OCI-LY7 (cell line): ENCODE measurements at regions not wholly inside any gene's neighbourhood (a gene's known extent, or its start where the extent isn't known, plus 50 kb on each side); places are given as distances from the start of the nearest gene placed in this dataset.

ENCODE experiments used
- BruUV-seq: library from RNA; stranded (reverse); fragments of 400-500 nt; replicated peaks from 2 replicates; lab custom pipeline; 2021; lab: Mats Ljungman, UMichigan
- CTCF ChIA-PET: fragments of 300-600 bp; sonication (Branson Sonifier 250); formaldehyde crosslinking; loops from one replicate; lab custom pipeline; 2022; ENCODE audit warnings: antibody characterized with exemption; ENCODE audit not compliant: unreplicated experiment; lab: Charles Lee
- POLR2A ChIA-PET: fragments of 300-600 bp; sonication (Branson Sonifier 250); formaldehyde crosslinking; loops from one replicate; lab custom pipeline; 2022; ENCODE audit warnings: antibody characterized with exemption; lab: Charles Lee
- DNase-seq: peaks from one replicate; pipeline ENCODE4 v3.0.0-alpha.2; 2015; ENCODE audit warnings: low spot score
- H2AFZ ChIP-seq: fragments of 200-600 bp; sonication (generic), shearing (Covaris generic); 2 replicates; pipeline ENCODE4 v1.6.1; 2014; ENCODE audit warnings: mild to moderate bottlenecking, antibody characterized with exemption, low read length, moderate library complexity
- H3K27ac ChIP-seq: fragments of 200-600 bp; sonication (generic); 2 replicates; pipeline ENCODE4 v1.5.1; 2014; ENCODE audit warnings: mixed run types, low read depth, mild to moderate bottlenecking, moderate library complexity, low read length, inconsistent platforms; ENCODE audit not compliant: poor library complexity, severe bottlenecking
- H3K36me3 ChIP-seq: fragments of 200-600 bp; sonication (generic); 2 replicates; pipeline ENCODE4 v1.6.1; 2014; ENCODE audit warnings: mild to moderate bottlenecking, antibody characterized with exemption, low read length, moderate library complexity, mixed read lengths; ENCODE audit not compliant: insufficient read depth
- H3K4me1 ChIP-seq: fragments of 200-600 bp; sonication (generic); 2 replicates; pipeline ENCODE4 v1.5.1; 2014; ENCODE audit warnings: mild to moderate bottlenecking, low read length; ENCODE audit not compliant: insufficient read depth, poor library complexity, severe bottlenecking
- H3K4me2 ChIP-seq: fragments of 200-600 bp; sonication (generic); 2 replicates; pipeline ENCODE4 v1.6.1; 2014; ENCODE audit warnings: mild to moderate bottlenecking, low read length
- H3K4me3 ChIP-seq: fragments of 200-600 bp; sonication (generic); 2 replicates; pipeline ENCODE4 v1.5.1; 2014; ENCODE audit warnings: mild to moderate bottlenecking, low read depth, low read length; ENCODE audit not compliant: poor library complexity, severe bottlenecking
- H3K79me2 ChIP-seq: fragments of 200-600 bp; sonication (generic); 2 replicates; pipeline ENCODE4 v1.6.1; 2016; ENCODE audit warnings: low read depth, mild to moderate bottlenecking, low read length, moderate library complexity, mixed read lengths; ENCODE audit not compliant: insufficient read depth
- H3K9me2 ChIP-seq: fragments of 200-600 bp; sonication (generic); 2 replicates; pipeline ENCODE4 v1.6.1; 2016; ENCODE audit warnings: mild to moderate bottlenecking, low read length, mixed read lengths; ENCODE audit not compliant: insufficient read depth
- H3K9me3 ChIP-seq: fragments of 200-600 bp; sonication (generic); 2 replicates; pipeline ENCODE4 v1.6.1; 2014; ENCODE audit warnings: mild to moderate bottlenecking, mixed run types, low read length, mixed read lengths
- H4K20me1 ChIP-seq: fragments of 200-600 bp; sonication (generic); 2 replicates; pipeline ENCODE4 v1.6.1; 2014; ENCODE audit warnings: mild to moderate bottlenecking, antibody characterized with exemption, low read length, moderate library complexity, mixed read lengths; ENCODE audit not compliant: insufficient read depth
- CTCF ChIP-seq: fragments of 200-600 bp; sonication (generic); conservative IDR thresholded peaks from 2 replicates; pipeline ENCODE4 v1.5.1; 2014; ENCODE audit warnings: mild to moderate bottlenecking, antibody characterized with exemption, low read length, moderate library complexity, mixed read lengths
- EZH2phosphoT487 ChIP-seq: fragments of 200-600 bp; sonication (generic); IDR thresholded peaks from 2 replicates; pipeline ENCODE4 v1.6.1; 2018; ENCODE audit warnings: low read depth, borderline replicate concordance, mild to moderate bottlenecking, mixed run types, antibody characterized with exemption, low read length, moderate library complexity, mixed read lengths
- intact Hi-C: fragments of 100-400 bp; cut with micrococcal nuclease; formaldehyde crosslinking; loops from one replicate; pipeline ENCODE4 v1.10.0; 2022; ENCODE audit not compliant: unreplicated experiment

DNA sequence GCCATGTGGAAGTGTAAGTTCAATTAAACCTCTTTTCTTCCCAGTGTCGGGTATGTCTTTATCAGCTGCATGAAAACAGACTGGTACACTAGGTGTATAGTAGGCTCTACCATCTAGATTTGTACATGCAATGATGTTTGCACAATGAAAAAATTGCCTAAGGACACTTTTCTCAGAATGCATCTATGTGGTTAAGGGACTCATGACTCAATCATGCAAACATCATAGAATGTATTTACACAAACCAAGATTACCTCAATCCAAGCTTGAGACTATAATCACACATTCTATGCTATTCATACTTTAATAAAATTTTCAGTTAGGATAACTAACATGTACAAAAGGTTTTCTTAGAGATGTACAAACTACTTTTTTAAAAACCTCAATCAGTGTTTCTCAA lies 1164.5 kb downstream of the CDH12 start:
- Histone ChIP-seq H3K79me2 (no peaks in the 10 kb centered on the region), H2AFZ (no peak overlapping the region), H3K36me3 (no peaks in the 10 kb centered on the region), H3K27ac (no peak overlapping the region), H3K4me1 (no peaks in the 10 kb centered on the region), H4K20me1 (no peaks in the 10 kb centered on the region), H3K9me2 (no peaks in the 10 kb centered on the region), H3K4me2 (no peak overlapping the region), H3K4me3 (no peak overlapping the region), H3K9me3 (no peaks in the 10 kb centered on the region)
- DNase-seq: no peak
- ChIA-PET POLR2A (interaction anchor here (0.6 to 1.4 kb wide), 3 partner anchors 8 to 885 kb away, joined by 3 to 5 read pairs (median 3); no protein-coding TSS in a partner anchor), CTCF (no interaction called here)
- BruUV-seq: no TSS peak
- intact Hi-C loops: no loop called here
- TF ChIP-seq CTCF (no peak), EZH2phosphoT487 (no peak)

GRCh38 chr5:21687621-21688020 lies 1165.5 kb downstream of the CDH12 start:
- BruUV-seq: no TSS peak
- H4K20me1 ChIP-seq: no peaks in the 10 kb centered on the region
- ChIA-PET CTCF (no interaction called here), POLR2A (interaction anchor here (1.1 kb wide), 1 partner anchor 14 kb away, joined by 3 read pairs; no protein-coding TSS in a partner anchor)
- H3K9me3 ChIP-seq: no peaks in the 10 kb centered on the region
- H2AFZ ChIP-seq: no peak overlapping the region
- no peak for DNase-seq
- H3K27ac ChIP-seq: no peak overlapping the region
- no peaks in the 10 kb centered on the region for H3K9me2 ChIP-seq
- intact Hi-C loops: no loop called here
- H3K36me3 ChIP-seq: no peaks in the 10 kb centered on the region
- no peak for TF ChIP-seq EZH2phosphoT487
- H3K79me2 ChIP-seq: no peaks in the 10 kb centered on the region
- H3K4me3 ChIP-seq: no peak overlapping the region
- no peak overlapping the region for H3K4me2 ChIP-seq
- H3K4me1 ChIP-seq: no peaks in the 10 kb centered on the region

GRCh38 chr5:21686706-21687105 lies 1166.4 kb downstream of the CDH12 start:
- no peaks in the 10 kb centered on the region for H3K36me3 ChIP-seq
- CTCF ChIA-PET: no interaction called here
- H3K9me2 ChIP-seq: no peaks in the 10 kb centered on the region
- no peaks in the 10 kb centered on the region for H4K20me1 ChIP-seq
- no peak overlapping the region for H3K4me2 ChIP-seq
- no peaks in the 10 kb centered on the region for H3K79me2 ChIP-seq
- no peak overlapping the region for H2AFZ ChIP-seq
- no peak overlapping the region for H3K4me3 ChIP-seq
- BruUV-seq: no TSS peak
- intact Hi-C loops: no loop called here
- H3K27ac ChIP-seq: no peak overlapping the region
- no peak for DNase-seq
- no peak for TF ChIP-seq CTCF
- no peak for TF ChIP-seq EZH2phosphoT487
- POLR2A ChIA-PET: interaction anchor here (0.6 to 1.1 kb wide), 3 partner anchors 11 to 15 kb away, joined by 3 to 4 read pairs (median 3); no protein-coding TSS in a partner anchor
- no peaks in the 10 kb centered on the region for H3K9me3 ChIP-seq
- no peaks in the 10 kb centered on the region for H3K4me1 ChIP-seq
